Urinary bladder (tissue), 3 donors: ENCODE measurements at regions not wholly inside any gene's neighbourhood (a gene's known extent, or its start where the extent isn't known, plus 50 kb on each side); places are given as distances from the start of the nearest gene placed in this dataset.
"Not testable (repeated sequence)": the region's sequence is repeated elsewhere in the genome, so short reads cannot be mapped to it uniquely, and the experiment has no call there.

Experiments
- DNase-seq: peaks from one replicate; pipeline ENCODE4 v3.0.0-alpha.2; 2015; ENCODE audit errors: extremely low spot score
- H3K27ac ChIP-seq: one replicate; pipeline ENCODE4 v1.5.1; 2013; ENCODE audit warnings: low read depth, mild to moderate bottlenecking, moderate library complexity
- H3K36me3 ChIP-seq: one replicate; pipeline ENCODE4 v1.6.1; 2013; ENCODE audit warnings: mild to moderate bottlenecking, moderate library complexity; ENCODE audit not compliant: insufficient read depth
- H3K4me1 ChIP-seq: one replicate; pipeline ENCODE4 v1.6.1; 2013; ENCODE audit warnings: mild to moderate bottlenecking, moderate library complexity; ENCODE audit not compliant: insufficient read depth
- H3K4me3 ChIP-seq: one replicate; pipeline ENCODE4 v1.5.1; 2013; ENCODE audit warnings: low read depth, low read length
- WGBS: extraction: QIAGEN DNeasy Blood & Tissue Kit; methylation state at CpG from one replicate; pipeline ENCODE4 v1.1.7; 2013; 5-methylcytosine and 5-hydroxymethylcytosine counted together
- donor health status: healthy with polysubstance abuse.
- donor health status: healthy.

DNA sequence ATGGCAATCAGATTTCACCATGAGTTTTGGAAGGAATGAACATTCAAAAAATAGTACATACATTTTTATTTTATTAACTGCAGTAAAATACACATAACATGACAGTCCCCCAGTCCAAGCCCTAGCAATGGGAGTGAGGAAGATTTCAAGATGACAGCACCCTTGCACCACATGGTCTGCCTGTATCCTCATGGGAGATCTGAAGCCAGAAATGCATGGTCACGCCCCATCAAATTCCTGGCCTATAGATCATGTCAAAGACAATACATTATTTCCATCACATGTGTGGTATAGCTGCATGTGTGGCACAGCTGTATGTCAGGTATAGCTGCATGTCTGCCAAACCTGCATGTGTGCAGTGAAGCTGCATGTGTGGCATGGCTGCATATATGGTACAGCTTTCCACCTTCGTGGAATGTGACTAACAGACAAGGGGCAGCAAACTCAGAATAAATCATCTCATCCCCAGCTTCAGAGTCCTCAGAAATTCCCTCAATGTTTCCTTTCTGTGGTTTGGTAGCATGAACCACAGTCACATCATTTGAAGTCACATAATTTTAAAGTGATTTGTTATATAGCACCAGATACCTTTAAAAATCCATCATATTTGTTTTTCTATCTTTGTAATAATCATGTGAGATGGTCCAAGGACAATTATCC is 518.2 kb upstream of the SOX11 start:
- no peak overlapping the region for H3K27ac ChIP-seq
- H3K4me3 ChIP-seq: no peak overlapping the region
- WGBS: 85% methylated on average over 2 of the region's 2 CpGs
- no peak for DNase-seq
- no peaks in the 10 kb centered on the region for H3K36me3 ChIP-seq
- no peaks in the 10 kb centered on the region for H3K4me1 ChIP-seq

DNA sequence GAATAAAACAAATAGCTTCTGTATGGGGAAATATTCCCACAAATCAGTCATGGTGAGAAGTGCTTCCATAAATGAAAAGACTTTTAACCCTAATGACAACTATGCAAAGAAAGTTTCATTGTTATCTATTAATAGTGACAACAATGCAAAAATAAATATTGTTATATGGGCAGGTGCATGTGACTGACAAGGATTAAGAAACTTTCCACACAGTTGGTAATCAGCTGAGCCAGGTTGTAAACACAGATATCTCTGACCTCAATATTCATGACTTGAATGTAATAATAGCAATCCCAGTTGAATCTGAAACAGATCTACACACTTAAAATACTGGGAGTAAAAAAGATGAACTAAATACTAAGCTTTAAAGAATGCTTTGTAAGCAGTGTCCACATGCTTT is 517.0 kb upstream of the SOX11 start:
- no peaks in the 10 kb centered on the region for H3K36me3 ChIP-seq
- H3K4me1 ChIP-seq: no peaks in the 10 kb centered on the region
- no peak overlapping the region for H3K27ac ChIP-seq
- DNase-seq: no peak
- no peak overlapping the region for H3K4me3 ChIP-seq

DNA sequence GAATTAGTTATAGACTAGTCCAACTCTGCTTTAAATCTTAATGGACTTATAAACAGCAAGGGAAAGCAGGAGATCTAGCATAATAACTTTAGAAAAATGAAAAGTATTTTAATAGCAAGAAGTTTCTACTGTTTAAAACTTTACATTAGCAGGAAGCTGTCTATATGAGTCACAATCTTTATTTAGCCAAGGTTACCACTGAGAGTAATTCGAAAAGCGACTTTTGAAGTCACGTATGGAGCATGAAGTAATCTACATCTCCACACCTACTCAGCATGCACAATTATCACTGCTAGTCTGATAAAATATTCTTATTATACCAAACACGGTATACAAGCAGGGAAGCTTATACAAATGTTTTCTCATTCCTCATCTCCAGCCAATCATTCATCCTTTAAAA is 515.4 kb upstream of the SOX11 start:
- no peak for DNase-seq
- H3K4me3 ChIP-seq: no peak overlapping the region
- WGBS: 50% methylated on average over 4 of the region's 4 CpGs

DNA sequence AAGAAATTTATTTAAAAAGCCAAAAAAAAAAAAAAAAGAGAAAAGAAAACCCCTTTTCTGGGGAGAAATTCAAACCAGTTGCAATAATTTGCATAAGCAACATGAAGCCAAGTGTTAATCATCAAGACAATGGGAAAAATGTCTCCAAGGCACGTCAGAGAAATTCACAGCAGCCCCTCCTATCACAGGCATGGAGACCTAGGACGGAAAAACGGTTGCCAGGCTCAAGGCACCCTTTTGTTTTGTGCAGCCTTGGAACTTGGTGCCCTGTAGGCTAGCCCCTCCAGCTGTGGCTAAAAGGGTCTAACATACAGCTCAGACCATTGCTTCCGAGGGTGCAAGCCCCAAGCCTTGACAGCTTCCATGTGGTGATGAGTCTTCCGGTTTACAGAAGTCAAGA is 509.2 kb upstream of the SOX11 start:
- H3K27ac ChIP-seq: no peak overlapping the region
- H3K4me1 ChIP-seq: no peaks in the 10 kb centered on the region
- no peak overlapping the region for H3K4me3 ChIP-seq
- WGBS: 84% methylated on average over 5 of the region's 5 CpGs
- H3K36me3 ChIP-seq: no peaks in the 10 kb centered on the region
- DNase-seq: no peak

More for the DNA sequence above, 515.4 kb upstream of the SOX11 start:
- Histone ChIP-seq H3K27ac (no peak overlapping the region), H3K4me1 (no peaks in the 10 kb centered on the region), H3K36me3 (no peaks in the 10 kb centered on the region)

DNA sequence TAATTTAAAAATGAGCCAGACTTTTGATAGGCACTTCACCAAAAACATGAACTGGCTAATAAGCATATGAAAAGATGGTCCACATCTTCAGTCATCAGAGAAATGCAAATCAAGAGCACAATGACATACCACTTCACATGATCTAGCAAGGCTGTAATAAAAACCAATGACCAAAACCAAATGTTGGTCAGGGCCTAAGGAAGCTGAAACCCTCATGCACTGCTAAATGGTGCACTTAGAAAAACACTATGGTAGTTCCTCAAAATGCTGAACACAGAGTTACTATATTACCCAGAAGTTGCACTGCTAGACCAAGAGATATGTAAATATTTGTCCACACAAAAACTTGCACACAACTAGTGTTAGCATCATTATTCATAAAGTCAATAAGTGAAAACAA is 504.9 kb upstream of the SOX11 start:
- no peak for DNase-seq
- no peaks in the 10 kb centered on the region for H3K36me3 ChIP-seq
- H3K4me1 ChIP-seq: no peaks in the 10 kb centered on the region
- H3K27ac ChIP-seq: no peak overlapping the region
- H3K4me3 ChIP-seq: no peak overlapping the region

DNA sequence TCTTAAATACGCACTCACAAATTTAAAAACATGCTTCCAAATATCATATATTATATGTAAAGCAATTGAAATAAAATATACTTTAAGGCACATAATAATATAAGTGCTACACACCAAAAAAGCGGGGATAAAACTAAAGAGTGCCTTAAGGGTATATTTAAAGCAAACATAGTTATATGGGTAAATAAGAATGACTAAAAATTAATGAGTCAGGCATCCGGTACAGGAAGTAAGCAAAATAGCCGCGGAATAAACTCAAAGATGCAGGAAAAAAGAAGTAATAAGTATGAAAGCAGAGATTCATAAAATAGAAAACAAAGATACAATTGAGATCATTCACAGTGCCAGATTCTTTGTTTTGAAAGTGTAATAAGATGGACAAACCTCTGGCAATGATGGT is 503.5 kb upstream of the SOX11 start:
- Histone ChIP-seq H3K4me1 (no peaks in the 10 kb centered on the region), H3K4me3 (no peak overlapping the region), H3K27ac (no peak overlapping the region), H3K36me3 (no peaks in the 10 kb centered on the region)
- 84% methylated on average over 5 of the region's 5 CpGs for WGBS
- no peak for DNase-seq

DNA sequence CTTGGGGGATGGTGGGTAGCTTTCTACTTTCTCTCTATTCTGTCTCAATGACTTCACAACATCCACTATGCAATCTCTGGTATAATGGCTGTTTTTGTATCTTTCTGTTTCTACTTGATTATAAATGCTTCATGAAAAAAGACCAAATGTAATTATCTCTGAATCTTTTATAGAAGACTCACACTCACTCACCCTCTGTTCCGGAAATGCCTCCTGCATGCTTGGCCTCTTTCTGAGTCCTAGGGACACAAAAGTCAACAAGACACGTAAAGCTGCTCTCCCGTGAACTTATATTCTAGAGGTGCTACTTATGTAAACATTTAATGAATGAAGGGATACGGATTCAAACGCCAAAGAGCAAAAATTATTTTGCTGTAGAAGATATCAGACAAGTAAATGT is 502.2 kb upstream of the SOX11 start:
- DNase-seq: no peak
- no peaks in the 10 kb centered on the region for H3K36me3 ChIP-seq
- no peak overlapping the region for H3K27ac ChIP-seq
- no peaks in the 10 kb centered on the region for H3K4me1 ChIP-seq
- whole genome bisulfite sequencing: 62% methylated on average over 5 of the region's 5 CpGs
- H3K4me3 ChIP-seq: no peak overlapping the region

DNA sequence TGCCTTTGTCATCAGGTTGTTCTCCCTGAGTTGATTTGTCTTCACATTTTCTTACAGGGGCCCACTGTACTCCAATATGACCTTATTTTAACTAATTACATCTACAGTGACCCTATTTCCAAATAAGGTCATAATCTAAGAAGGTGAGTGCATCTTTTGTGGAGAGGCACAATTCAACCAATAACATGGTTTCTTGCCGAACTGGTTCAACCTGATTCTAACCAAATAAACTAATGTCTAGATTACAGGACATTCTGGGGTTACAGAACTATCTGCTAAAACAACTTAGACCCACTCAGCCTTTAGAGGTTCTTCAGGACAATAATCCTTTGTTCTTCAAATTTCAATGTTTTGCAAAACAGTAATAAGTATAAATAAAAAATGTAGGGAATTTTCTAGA is 496.5 kb upstream of the SOX11 start:
- H3K36me3 ChIP-seq: no peaks in the 10 kb centered on the region
- DNase-seq: no peak
- H3K4me1 ChIP-seq: no peaks in the 10 kb centered on the region
- 82% methylated on average over 1 of the region's 1 CpG for WGBS
- no peak overlapping the region for H3K27ac ChIP-seq
- H3K4me3 ChIP-seq: no peak overlapping the region

DNA sequence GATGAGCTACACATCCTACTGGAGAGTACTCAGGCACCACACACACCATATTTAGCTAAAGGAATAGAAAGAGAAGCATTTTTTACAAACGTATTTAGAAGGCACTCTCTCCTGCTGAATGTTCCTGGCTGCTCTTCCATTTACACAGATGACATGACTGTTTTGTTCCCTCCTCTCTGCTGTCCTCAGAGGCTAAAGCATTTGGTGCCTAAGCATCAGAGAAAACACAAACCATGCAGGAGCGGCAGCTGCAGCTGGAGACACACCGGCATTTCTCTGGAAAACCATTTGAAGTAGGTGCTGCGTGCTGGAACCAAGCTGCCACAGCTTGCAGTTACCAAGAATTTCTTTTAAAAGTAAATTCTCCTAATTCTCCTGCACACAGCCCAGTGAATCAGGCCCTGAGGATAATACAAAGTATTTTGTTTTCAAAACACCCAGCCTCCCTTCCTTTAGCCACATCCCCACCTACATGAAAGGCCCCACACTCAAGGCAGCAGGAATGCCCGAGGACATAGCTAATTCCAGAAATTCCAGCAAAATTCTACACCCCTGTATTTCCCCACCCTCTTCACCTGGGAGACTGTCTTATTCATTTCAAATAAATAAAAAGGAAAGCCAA is 488.9 kb upstream of the SOX11 start:
- DNase-seq: no peak
- Histone ChIP-seq H3K27ac (no peak overlapping the region), H3K36me3 (no peaks in the 10 kb centered on the region), H3K4me3 (no peak overlapping the region), H3K4me1 (no peaks in the 10 kb centered on the region)
- 56% methylated on average over 5 of the region's 5 CpGs for WGBS

DNA sequence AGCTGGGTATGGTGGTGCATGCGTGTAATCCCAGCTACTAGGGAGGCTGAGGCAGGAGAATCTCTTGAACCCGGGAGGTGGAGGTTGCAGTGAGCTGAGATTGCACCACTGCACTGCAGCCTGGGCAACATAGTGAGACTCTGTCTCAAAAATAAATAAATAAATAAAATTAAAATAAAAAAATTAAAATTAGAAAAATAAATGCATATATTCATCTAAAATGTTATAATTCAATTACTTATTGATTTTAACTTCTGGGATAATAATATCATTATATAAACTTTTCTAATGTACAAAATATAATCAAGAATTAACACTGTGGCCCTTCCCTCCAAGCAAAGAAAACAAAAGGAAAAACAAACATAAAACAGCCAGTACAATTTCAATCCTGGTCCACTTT is 485.4 kb upstream of the SOX11 start:
- not testable (repeated sequence) for H3K4me3 ChIP-seq, H3K36me3 ChIP-seq, H3K27ac ChIP-seq, DNase-seq, H3K4me1 ChIP-seq
- WGBS: 93% methylated on average over 2 of the region's 2 CpGs

DNA sequence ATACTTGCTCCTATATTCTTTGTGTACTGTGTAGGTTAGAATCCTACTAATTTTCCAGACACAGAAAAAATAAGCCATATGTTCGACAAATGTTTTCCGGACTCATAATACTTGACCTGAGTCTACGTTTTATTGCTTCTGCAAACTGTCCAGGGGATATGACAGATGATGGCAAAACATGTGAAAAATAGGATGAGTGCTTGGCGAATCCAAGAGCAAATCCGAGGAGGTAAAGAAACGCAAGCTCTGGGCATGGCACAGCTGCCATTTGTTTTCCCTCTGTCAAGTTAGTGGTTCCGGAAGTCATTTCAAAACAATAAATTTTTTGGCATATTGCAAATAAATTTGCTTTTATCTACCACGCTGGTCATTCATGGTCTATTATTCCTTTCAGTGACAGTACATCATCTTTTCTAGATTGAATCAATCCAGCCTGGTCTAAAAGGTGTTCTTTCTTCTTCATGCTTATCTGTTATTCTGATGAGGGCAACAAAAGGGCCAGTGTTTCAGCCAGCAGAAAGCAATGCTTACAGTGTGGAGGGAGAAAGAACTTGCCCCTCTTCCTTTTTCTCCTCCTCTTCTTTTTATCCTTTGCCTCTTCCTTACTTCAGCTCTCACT is 476.1 kb upstream of the SOX11 start:
- WGBS: 59% methylated on average over 8 of the region's 8 CpGs
- Histone ChIP-seq H3K27ac (no peak overlapping the region), H3K36me3 (no peaks in the 10 kb centered on the region), H3K4me1 (no peaks in the 10 kb centered on the region), H3K4me3 (no peak overlapping the region)
- no peak for DNase-seq

DNA sequence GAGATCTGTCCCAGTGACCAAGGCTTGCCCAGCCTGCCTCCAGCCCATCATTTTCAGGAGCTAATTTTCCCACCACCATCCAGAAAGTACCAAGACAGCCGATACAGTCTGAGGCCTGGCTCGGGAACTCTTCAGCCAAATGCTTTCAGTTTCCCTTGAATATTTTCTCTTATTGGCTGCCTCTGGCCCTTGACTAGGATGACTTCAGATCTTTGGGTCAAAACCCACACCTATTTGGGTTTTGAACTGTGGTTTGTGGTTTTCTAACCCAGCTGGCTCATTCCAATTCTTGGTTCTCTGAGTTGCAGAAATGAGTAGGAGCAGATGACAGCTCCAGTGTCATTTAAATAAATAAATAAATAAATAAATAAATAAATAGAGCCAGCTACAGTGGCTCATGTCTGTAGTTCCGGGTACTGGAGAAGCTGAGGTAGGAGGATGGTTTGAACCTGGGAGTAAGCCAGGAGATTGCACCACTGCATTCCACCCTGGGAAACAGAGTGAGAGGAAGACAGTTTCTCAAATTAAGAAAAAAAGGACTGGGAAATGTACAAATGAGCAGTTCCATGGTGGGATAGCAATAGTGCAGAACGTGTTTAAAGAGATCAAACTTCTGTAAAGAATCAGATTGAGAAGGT is 465.0 kb upstream of the SOX11 start:
- Histone ChIP-seq H3K4me3 (no peak overlapping the region), H3K4me1 (no peaks in the 10 kb centered on the region), H3K27ac (no peak overlapping the region), H3K36me3 (no peaks in the 10 kb centered on the region)
- DNase-seq: no peak
- 81% methylated on average over 4 of the region's 4 CpGs for WGBS

DNA sequence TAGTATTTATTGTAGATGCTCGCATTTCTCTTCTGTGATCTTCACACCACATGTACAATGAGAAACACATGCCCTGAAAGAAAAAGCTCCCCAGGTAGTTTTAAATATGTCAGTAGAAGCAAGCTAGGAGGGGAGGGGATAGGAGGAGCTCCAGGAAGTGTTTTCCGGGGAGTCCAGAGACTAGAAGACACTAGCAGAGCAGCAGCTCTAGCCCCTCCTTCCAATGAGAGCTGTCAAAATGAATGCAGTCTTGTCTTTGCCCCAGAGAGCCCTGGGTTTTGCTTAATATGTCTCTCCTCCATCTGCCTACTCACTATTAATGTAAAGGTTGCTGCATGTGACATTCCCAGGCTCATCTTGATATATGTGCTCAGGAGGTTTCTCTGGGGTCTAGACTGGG is 462.6 kb upstream of the SOX11 start:
- no peak overlapping the region for H3K27ac ChIP-seq
- DNase-seq: no peak
- WGBS: 57% methylated on average over 2 of the region's 2 CpGs
- no peaks in the 10 kb centered on the region for H3K4me1 ChIP-seq
- no peak overlapping the region for H3K4me3 ChIP-seq
- H3K36me3 ChIP-seq: no peaks in the 10 kb centered on the region

DNA sequence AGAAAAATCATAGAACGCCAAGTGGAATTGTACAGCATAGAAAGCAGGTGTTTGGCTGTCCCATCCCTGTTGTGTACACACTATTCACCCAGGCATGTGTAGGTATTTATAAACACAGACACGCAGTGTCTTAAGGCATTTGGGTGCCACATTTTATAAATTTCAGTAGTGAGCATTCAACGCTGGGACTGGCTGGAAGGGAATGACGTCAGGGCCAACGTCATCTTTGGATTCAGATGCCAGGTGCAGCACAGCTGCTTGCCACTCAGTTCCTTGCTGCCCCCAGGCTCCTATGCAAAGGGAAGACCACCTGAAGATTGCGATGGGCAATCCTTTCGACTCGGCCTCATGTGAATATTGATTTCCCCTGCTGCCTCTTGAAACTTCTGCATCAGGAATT is 461.7 kb upstream of the SOX11 start:
- WGBS: 79% methylated on average over 8 of the region's 8 CpGs
- no peaks in the 10 kb centered on the region for H3K4me1 ChIP-seq
- H3K27ac ChIP-seq: no peak overlapping the region
- H3K36me3 ChIP-seq: no peaks in the 10 kb centered on the region
- no peak for DNase-seq
- H3K4me3 ChIP-seq: no peak overlapping the region
